ENCODE measurements at regions not wholly inside any gene's neighbourhood (a gene's known extent, or its start where the extent isn't known, plus 50 kb on each side); places are given as distances from the start of the nearest gene placed in this dataset.
"Not testable (repeated sequence)": the region's sequence is repeated elsewhere in the genome, so short reads cannot be mapped to it uniquely, and the experiment has no call there.

- no peak for DNase-seq
Observed at GRCh38 chr2:102871707-102872106, 109.9 kb downstream of the TMEM182 start.

DNA sequence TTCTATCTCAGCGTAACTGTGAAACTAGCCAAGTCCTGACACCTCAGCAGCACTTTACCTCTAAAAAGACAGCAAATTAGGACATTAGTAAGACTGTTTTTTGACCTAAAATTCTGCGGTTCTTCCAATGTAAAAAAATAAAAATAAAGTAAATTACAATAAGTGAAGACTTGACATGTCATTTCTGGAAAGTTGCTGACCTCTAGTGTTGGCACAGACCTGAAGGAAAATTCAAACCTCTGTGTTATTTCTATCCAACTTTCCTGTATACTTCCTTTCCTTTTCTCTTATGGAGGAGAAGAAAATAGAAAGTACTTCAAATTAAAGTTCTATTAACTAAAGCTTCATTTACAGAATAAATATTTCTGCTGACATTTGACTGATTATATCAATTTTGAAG, 110.6 kb downstream of the TMEM182 start:
- DNase-seq: no peak

DNA sequence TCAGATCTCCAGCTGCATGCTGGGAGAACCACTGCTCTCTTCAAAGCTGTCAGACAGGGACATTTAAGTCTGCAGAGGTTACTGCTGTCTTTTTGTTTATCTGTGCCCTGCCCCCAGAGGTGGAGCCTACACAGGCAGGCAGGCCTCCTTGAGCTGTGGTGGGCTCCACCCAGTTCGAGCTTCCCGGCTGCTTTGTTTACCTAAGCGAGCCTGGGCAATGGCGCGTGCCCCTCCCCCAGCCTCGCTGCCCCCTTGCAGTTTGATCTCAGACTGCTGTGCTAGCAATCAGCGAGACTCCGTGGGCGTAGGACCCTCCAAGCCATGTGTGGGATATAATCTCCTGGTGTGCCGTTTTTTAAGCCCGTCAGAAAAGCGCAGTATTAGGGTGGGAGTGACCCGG, 117.7 kb downstream of the TMEM182 start:
- not testable (repeated sequence) for DNase-seq

DNA sequence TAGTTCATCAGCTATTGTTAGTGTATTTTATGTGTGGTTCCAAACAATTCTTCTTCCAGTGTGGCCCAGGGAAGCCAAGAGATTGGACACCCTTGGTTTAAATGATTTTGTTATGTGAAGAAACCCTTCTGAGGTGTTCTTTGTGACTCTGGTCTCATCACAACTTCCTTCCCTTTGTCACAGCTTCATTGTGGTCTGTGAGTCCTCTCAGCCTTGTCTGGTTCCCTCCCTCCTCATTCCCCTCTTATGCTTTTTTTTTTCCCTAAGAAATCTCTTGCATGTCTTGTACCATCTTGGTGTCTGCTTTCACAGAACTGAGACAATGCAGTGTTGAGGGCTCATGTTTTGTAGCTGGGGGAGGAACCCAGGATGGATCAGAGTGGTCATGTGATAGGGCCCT, 118.9 kb downstream of the TMEM182 start:
- DNase-seq: no peak

DNA sequence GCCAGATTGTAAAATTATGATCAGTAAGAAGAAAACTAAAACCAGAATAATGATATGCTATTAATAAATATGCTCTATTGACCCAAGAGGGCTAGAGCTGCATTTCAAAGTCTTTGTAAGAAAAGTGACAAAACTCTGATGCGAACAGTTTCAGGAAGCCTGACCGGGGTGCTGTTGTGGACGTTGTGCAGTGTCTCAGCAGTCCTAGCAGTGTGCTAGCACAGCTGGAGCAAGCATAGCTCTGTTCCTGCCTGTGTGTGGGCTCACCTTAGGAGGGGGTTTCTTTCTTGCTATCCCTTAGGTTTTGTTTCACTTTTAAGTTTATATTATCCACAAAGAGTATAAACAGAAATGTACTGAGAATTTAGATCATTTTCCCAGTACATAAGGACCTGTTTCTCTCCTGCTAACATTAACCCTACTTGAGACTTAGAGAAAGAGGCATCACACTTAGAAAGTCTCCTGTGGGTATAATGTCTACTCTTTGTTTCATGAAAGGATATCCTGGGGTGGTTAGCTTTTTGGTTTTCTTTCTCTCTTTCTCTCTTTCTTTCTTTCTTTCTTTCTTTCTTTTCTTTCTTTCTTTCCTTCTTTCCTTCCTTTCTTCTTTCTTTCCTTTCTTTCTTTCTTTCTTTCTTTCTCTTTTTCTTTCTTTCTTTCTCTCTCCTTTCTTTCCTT, 124.5 kb downstream of the TMEM182 start:
- no peak for DNase-seq

- DNase-seq: no peak
Observed at GRCh38 chr2:102888514-102888913, 126.7 kb downstream of the TMEM182 start.

- no peak for DNase-seq
Observed at GRCh38 chr2:102891296-102891695, 129.5 kb downstream of the TMEM182 start.

- DNase-seq: no peak
Observed at GRCh38 chr2:102892698-102893310, 131.0 kb downstream of the TMEM182 start.

- no peak for DNase-seq
Observed at GRCh38 chr2:102893870-102894269, 132.0 kb downstream of the TMEM182 start.

GRCh38 chr2:102895376-102895775, 133.5 kb downstream of the TMEM182 start:
- no peak for DNase-seq

GRCh38 chr2:102909240-102909639, 147.4 kb downstream of the TMEM182 start:
- DNase-seq: not testable (repeated sequence)

GRCh38 chr2:102910724-102911123, 148.9 kb downstream of the TMEM182 start:
- no peak for DNase-seq

GRCh38 chr2:102915128-102915527, 153.3 kb downstream of the TMEM182 start:
- no peak for DNase-seq

DNA sequence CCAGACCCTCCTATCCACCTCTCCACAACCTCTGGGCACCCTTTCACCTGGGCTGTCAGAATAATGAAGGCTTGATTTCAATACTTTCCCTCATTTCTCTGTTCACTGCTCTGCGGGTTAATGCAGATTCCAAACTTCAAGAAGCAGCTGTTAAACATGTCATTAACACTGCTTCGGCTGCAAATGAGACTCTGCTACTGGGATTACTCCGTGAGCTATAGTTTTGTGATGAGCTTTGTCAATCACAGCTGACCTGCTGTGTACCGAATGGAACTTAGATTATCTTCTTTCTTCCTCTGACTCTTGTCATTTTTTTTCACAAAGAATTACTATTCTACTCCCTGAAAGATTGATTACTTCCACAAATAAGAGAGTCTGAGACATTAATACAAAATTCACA, 160.5 kb downstream of the TMEM182 start:
- no peak for DNase-seq

DNA sequence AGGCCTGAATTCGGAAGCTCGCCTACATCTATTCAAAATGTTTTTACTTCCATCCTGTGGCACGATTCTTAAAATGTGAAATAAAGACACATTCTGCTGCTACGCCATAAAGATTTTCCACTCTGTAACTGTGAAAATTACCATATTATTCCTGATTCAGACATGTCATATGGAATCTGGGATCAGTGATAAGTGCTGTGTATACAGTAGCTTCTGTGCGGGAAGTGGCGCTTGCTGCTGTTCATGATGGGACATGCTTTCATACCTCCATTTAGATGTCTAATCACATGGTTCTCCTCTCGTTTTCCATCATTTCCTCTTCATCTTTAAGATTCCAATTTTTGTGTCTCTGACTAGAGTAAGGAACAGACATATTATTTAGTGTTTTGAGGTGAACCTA, 163.2 kb downstream of the TMEM182 start:
- no peak for DNase-seq

GRCh38 chr2:102927854-102928267, 166.0 kb downstream of the TMEM182 start:
- no peak for DNase-seq

- DNase-seq: no peak
Observed at GRCh38 chr2:102929721-102930120, 167.9 kb downstream of the TMEM182 start.

DNA sequence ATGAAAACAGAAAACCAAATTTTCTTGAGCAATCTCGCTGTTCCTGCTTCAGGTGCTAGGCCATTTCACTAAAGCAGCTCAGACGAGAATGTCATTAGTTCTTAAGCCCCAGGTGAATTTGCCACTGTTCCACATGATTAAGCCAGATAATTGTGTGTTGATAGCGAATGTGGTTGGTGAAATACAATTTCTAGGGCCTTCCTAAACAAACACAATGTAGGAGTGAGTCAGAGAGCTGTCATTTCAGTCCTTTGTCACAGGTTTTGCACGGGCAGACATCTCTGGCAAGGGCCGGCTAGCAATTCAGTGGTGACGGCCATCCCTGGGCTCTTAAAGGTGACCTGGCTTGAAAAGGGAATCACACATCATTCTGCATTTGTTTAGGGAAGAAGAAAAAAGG, 170.7 kb downstream of the TMEM182 start:
- no peak for DNase-seq

GRCh38 chr2:102939207-102939606, 177.4 kb downstream of the TMEM182 start:
- DNase-seq: no peak

DNA sequence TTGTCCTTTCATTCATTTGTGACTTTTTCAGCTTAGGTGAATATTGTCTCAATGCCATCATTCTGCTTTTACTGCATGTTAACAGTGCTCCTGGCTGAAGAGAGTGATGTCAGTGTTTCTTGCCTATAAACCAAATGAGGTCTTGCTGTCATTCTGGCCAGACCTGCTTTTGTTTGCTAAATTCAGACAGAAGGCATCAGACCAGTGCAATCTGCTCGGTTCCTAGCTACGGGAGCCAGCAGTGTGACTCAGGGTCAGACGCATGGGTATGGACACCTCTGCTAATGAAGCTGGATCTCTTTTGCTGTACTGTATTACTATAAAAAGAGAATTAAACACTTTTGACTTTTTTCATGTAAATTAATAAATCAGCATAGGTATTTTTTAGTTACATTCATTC, 178.9 kb downstream of the TMEM182 start:
- DNase-seq: no peak

- no peak for DNase-seq
Observed at GRCh38 chr2:102942107-102942506, 180.3 kb downstream of the TMEM182 start.

DNA sequence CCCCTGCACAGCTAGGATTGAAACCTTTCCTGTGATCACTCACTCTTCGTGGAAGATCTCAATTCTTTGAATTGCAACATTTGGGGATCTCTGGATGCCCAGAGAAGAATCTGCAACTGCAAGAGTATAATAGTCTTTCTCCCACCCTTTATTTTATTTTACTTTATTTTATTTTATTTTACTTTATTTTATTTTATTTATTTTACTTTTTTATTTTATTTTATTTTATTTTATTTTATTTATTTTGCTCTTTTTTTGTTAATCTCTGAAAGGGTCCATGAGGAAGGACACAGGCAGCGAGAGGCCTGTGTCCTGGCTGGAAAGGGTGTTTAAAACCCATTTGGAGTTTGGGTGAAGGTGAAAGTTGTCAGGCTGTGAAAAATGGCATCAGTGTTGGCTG, 181.4 kb downstream of the TMEM182 start:
- DNase-seq: no peak

DNA sequence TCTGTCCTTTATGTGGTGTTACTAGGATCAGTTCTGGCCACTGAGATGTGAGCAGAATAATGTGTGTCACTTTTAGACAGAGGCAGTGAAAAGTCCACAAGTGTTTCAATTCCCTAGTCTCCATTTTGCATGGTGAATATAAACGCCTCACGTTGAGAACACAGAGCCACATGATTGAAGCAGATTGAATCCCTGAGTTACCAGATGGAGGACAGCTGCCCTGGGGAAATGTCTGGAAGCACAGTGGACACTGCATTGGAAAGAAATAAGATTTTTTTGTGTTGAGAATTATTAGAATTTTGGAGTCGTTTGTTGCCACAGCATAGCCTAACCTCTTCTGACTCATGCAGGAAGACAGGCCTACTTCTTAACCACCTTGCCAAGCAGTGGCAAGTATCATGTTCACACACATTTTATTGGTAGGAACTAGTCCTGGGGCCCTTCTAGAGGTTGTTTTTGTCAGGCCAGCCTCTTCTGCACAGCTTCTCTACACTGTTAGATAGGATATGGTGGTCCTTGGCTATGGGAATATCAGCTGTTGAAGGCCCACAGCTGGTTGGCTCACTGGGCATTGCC, 188.6 kb downstream of the TMEM182 start:
- DNase-seq: no peak

DNA sequence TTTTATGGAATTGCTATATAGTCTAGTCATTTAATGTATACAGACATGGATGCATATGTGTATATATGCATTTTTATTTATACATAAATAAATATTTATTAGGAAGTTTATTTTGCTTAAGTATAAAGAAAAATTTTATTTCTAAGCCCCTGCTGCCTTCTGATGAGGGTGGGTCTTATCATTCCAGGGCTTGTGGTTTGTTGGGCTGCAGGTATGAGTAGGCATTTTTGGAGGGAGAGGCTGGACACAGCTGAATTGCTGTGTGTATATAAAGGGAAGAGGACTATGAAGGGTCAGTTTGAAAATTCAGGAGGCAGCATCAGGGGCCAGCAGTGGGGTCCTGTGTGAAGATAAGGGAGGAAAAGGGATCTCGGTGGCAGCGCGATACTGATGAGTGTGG, 189.4 kb downstream of the TMEM182 start:
- no peak for DNase-seq

GRCh38 chr2:102967451-102967850, 205.6 kb downstream of the TMEM182 start:
- no peak for DNase-seq
